WTC11 (cell line): ENCODE measurements at regions not wholly inside any gene's neighbourhood (a gene's known extent, or its start where the extent isn't known, plus 50 kb on each side); places are given as distances from the start of the nearest gene placed in this dataset.

ENCODE experiments used
- ATAC-seq: fragments of 200-7000 bp; cut with Tn5 transposase; 2 replicates; pipeline ENCODE4 v1.10.0; 2021; ENCODE audit warnings: mild to moderate bottlenecking, moderate library complexity
- CTCF ChIA-PET: fragments of 300-600 bp; sonication (Branson Sonifier 250); formaldehyde crosslinking; loops from one replicate; lab custom pipeline; 2021; ENCODE audit warnings: antibody characterized with exemption; lab: Charles Lee
- POLR2A ChIA-PET: fragments of 350-600 bp; sonication (Branson Sonifier 250); formaldehyde crosslinking; loops from one replicate; lab custom pipeline; 2021; ENCODE audit warnings: antibody characterized with exemption; lab: Charles Lee
- DNase-seq: peaks from one replicate; pipeline ENCODE4 v3.0.0; 2021; ENCODE audit warnings: low spot score
- H3K27ac Mint-ChIP-seq: 2 replicates; pipeline ENCODE4 v1.8.0; 2021; ENCODE audit warnings: mixed read lengths
- H3K27me3 Mint-ChIP-seq: 2 replicates; pipeline ENCODE4 v1.8.0; 2021; ENCODE audit warnings: low read depth, mild to moderate bottlenecking, moderate library complexity, mixed read lengths
- H3K36me3 Mint-ChIP-seq: 2 replicates; pipeline ENCODE4 v1.8.0; 2021; ENCODE audit warnings: mixed read lengths
- H3K4me1 Mint-ChIP-seq: 2 replicates; pipeline ENCODE4 v1.8.0; 2022; ENCODE audit warnings: mixed read lengths
- H3K4me3 Mint-ChIP-seq: 2 replicates; pipeline ENCODE4 v1.8.0; 2021; ENCODE audit warnings: mild to moderate bottlenecking, moderate library complexity, mixed read lengths
- H3K9me3 Mint-ChIP-seq: 2 replicates; pipeline ENCODE4 v1.8.0; 2021; ENCODE audit warnings: mixed read lengths
- EMX1 ChIP-seq: fragments of 250-450 bp; sonication (Bioruptor Pico); IDR thresholded peaks from 2 replicates; pipeline ENCODE4 v1.8.0; 2021; ENCODE audit warnings: mild to moderate bottlenecking
- ESRRA ChIP-seq: sonication (generic); formaldehyde crosslinking; IDR thresholded peaks from 2 replicates; pipeline ENCODE4 v1.8.1; 2022; ENCODE audit warnings: mild to moderate bottlenecking, missing genetic modification reagents, borderline replicate concordance
- GTF2I ChIP-seq: fragments of 250-450 bp; sonication (Bioruptor Pico); conservative IDR thresholded peaks from 2 replicates; pipeline ENCODE4 v1.4.0; 2021; ENCODE audit warnings: mild to moderate bottlenecking
- JUN ChIP-seq: sonication (generic); formaldehyde crosslinking; IDR thresholded peaks from 2 replicates; pipeline ENCODE4 v1.8.0; 2023; ENCODE audit warnings: mild to moderate bottlenecking, missing genetic modification reagents
- NFE2L1 ChIP-seq: sonication (generic); formaldehyde crosslinking; IDR thresholded peaks from 2 replicates; pipeline ENCODE4 v1.8.1; 2023; ENCODE audit warnings: missing genetic modification reagents
- NR2C2 ChIP-seq: sonication (generic); formaldehyde crosslinking; IDR thresholded peaks from 2 replicates; pipeline ENCODE4 v1.8.0; 2022; ENCODE audit warnings: mild to moderate bottlenecking, missing genetic modification reagents
- TCF7 ChIP-seq: sonication (generic); formaldehyde crosslinking; IDR thresholded peaks from 2 replicates; pipeline ENCODE4 v1.8.0; 2022; ENCODE audit warnings: mild to moderate bottlenecking, low read depth, missing genetic modification reagents, moderate library complexity
- TEAD1 ChIP-seq: sonication (generic); formaldehyde crosslinking; IDR thresholded peaks from 2 replicates; pipeline ENCODE4 v1.8.0; 2022; ENCODE audit warnings: mild to moderate bottlenecking, missing genetic modification reagents
- ZNF121 ChIP-seq: sonication (generic); formaldehyde crosslinking; IDR thresholded peaks from 2 replicates; pipeline ENCODE4 v1.8.0; 2023; ENCODE audit warnings: missing genetic modification reagents
- ZNF138 ChIP-seq: sonication (generic); formaldehyde crosslinking; conservative IDR thresholded peaks from 2 replicates; pipeline ENCODE4 v1.8.1; 2022; ENCODE audit warnings: mild to moderate bottlenecking, moderate library complexity, missing genetic modification reagents
- ZNF263 ChIP-seq: sonication (generic); formaldehyde crosslinking; IDR thresholded peaks from 2 replicates; pipeline ENCODE4 v1.8.1; 2022; ENCODE audit warnings: low read depth, mild to moderate bottlenecking, moderate library complexity, missing genetic modification reagents
- TF ChIP-seq, protein P1 (sequence below): fragments of 250-450 bp; sonication (Bioruptor Pico); conservative IDR thresholded peaks from 2 replicates; pipeline ENCODE4 v1.9.0; 2021; ENCODE audit warnings: mild to moderate bottlenecking
- TF ChIP-seq, protein P2 (sequence below): fragments of 250-450 bp; sonication (Bioruptor Pico); IDR thresholded peaks from 2 replicates; pipeline ENCODE4 v1.9.0; 2021; ENCODE audit warnings: moderate library complexity, mild to moderate bottlenecking, inconsistent platforms, borderline replicate concordance
- TF ChIP-seq, protein P3 (sequence below): sonication (generic); formaldehyde crosslinking; IDR thresholded peaks from 2 replicates; pipeline ENCODE4 v1.8.1; 2022; ENCODE audit warnings: mild to moderate bottlenecking, moderate library complexity, missing genetic modification reagents
- TF ChIP-seq, protein P4 (sequence below): sonication (generic); formaldehyde crosslinking; IDR thresholded peaks from 2 replicates; pipeline ENCODE4 v1.8.1; 2023; ENCODE audit warnings: mild to moderate bottlenecking, missing genetic modification reagents, borderline replicate concordance
- TF ChIP-seq, protein P5 (sequence below): sonication (generic); formaldehyde crosslinking; IDR thresholded peaks from 2 replicates; pipeline ENCODE4 v1.8.1; 2022; ENCODE audit warnings: low read depth, mild to moderate bottlenecking, moderate library complexity, missing genetic modification reagents, borderline replicate concordance
- TF ChIP-seq, protein P6 (sequence below): sonication (generic); formaldehyde crosslinking; IDR thresholded peaks from 2 replicates; pipeline ENCODE4 v1.8.0; 2022; ENCODE audit warnings: missing genetic modification reagents

DNA sequence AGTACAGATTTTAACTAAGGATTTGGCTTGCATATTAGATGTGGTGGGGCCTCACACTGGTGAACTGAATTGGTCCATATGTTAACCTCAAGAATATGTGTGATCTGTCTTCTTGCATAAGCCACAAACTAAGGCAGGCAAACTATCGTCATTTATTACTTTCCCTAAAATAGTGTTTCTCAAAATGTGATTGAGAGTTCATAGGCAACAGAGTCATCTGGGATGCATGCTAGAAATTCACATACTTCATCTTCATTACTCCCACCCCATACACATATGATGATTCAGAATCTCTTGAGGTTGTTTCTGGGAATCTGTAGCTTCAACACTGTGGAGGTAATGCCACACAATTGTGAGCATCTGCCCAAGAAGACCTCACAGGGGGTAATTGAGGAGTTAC is 822.8 kb upstream of the CDH2 start:
- ChIA-PET CTCF (no interaction called here), POLR2A (no interaction called here)
- ATAC-seq, result no peak
- no peak for DNase-seq
- TF ChIP-seq GTF2I (CRISPR knock-in tag), result no peak
- TF ChIP-seq, protein P1, sequence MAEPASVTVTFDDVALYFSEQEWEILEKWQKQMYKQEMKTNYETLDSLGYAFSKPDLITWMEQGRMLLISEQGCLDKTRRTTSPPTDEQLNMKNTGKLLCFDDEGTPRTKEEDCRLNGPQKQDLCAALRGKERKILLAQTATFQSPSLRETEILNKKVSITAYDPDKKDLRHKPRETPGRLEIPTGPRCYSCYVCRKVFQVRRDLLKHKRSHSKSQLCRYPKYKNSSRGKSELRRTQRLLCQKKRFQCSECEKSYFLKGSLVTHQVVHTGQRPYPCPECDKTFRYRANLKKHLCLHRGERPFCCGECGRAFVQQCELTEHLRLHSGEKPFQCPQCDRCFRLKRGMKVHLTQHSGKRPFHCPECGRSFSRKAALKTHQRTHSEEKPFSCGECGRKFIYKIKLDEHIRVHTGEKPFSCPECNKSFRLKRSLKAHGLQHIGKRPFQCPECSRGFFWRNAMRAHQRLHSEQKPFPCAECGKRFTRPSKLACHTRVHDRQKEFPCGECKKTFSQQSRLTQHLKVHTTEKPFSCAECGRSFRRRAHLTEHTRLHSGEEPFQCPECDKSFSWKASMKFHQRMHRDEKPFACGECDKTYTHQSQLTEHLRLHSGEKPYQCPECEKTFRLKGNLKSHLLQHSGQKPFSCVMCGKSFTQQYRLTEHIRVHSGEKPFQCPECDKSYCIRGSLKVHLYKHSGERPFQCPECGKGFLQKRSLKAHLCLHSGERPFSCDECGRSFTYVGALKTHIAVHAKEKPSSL (CRISPR knock-in tag), result no peak
- TF ChIP-seq TCF7, result no peak
- no peak for TF ChIP-seq JUN
- Mint-ChIP-seq H3K9me3 (peaks cover 11% of the 10 kb centered on the region), H3K27ac (no peak overlapping the region), H3K4me3 (no peak overlapping the region), H3K36me3 (0 out of 2 replicates have a peak, but pooled peaks cover 2% of the 10 kb centered on the region), H3K4me1 (peaks cover 28% of the 10 kb centered on the region), H3K27me3 (no peaks in the 10 kb centered on the region)

DNA sequence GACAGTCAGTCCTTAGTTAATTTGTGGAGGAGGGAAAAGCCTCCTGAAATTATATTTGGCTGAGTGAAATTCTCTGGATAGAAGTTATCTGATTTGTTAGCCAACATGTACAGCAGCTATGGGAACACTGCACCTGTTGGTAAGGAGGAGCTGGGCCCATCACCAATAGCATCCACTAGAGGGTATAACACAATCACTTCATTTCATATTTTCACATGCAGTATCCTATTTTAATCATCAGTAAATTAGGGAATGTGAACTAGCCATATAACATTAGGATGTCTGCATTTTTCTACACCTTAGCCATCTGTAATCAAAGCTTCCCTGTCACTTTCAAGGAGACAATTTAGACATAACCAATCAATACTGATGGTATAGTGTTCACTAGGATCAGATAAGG is 818.4 kb upstream of the CDH2 start:
- H3K4me1 Mint-ChIP-seq, result peaks cover 5% of the 10 kb centered on the region
- TF ChIP-seq ZNF263 (no peak), NR2C2 (CRISPR knock-in tag) (no peak), ZNF121 (no peak), TCF7 (no peak), ESRRA (no peak), EMX1 (no peak), TEAD1 (CRISPR knock-in tag) (no peak)
- TF ChIP-seq, protein P2, sequence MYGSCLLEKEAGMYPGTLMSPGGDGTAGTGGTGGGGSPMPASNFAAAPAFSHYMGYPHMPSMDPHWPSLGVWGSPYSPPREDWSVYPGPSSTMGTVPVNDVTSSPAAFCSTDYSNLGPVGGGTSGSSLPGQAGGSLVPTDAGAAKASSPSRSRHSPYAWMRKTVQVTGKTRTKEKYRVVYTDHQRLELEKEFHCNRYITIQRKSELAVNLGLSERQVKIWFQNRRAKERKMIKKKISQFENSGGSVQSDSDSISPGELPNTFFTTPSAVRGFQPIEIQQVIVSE (CRISPR knock-in tag), result no peak
- TF ChIP-seq, protein P3, sequence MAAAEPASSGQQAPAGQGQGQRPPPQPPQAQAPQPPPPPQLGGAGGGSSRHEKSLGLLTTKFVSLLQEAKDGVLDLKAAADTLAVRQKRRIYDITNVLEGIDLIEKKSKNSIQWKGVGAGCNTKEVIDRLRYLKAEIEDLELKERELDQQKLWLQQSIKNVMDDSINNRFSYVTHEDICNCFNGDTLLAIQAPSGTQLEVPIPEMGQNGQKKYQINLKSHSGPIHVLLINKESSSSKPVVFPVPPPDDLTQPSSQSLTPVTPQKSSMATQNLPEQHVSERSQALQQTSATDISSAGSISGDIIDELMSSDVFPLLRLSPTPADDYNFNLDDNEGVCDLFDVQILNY, result no peak
- TF ChIP-seq, protein P4, sequence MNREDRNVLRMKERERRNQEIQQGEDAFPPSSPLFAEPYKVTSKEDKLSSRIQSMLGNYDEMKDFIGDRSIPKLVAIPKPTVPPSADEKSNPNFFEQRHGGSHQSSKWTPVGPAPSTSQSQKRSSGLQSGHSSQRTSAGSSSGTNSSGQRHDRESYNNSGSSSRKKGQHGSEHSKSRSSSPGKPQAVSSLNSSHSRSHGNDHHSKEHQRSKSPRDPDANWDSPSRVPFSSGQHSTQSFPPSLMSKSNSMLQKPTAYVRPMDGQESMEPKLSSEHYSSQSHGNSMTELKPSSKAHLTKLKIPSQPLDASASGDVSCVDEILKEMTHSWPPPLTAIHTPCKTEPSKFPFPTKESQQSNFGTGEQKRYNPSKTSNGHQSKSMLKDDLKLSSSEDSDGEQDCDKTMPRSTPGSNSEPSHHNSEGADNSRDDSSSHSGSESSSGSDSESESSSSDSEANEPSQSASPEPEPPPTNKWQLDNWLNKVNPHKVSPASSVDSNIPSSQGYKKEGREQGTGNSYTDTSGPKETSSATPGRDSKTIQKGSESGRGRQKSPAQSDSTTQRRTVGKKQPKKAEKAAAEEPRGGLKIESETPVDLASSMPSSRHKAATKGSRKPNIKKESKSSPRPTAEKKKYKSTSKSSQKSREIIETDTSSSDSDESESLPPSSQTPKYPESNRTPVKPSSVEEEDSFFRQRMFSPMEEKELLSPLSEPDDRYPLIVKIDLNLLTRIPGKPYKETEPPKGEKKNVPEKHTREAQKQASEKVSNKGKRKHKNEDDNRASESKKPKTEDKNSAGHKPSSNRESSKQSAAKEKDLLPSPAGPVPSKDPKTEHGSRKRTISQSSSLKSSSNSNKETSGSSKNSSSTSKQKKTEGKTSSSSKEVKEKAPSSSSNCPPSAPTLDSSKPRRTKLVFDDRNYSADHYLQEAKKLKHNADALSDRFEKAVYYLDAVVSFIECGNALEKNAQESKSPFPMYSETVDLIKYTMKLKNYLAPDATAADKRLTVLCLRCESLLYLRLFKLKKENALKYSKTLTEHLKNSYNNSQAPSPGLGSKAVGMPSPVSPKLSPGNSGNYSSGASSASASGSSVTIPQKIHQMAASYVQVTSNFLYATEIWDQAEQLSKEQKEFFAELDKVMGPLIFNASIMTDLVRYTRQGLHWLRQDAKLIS, result no peak
- TF ChIP-seq, protein P5, sequence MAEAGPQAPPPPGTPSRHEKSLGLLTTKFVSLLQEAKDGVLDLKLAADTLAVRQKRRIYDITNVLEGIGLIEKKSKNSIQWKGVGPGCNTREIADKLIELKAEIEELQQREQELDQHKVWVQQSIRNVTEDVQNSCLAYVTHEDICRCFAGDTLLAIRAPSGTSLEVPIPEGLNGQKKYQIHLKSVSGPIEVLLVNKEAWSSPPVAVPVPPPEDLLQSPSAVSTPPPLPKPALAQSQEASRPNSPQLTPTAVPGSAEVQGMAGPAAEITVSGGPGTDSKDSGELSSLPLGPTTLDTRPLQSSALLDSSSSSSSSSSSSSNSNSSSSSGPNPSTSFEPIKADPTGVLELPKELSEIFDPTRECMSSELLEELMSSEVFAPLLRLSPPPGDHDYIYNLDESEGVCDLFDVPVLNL (CRISPR knock-in tag), result no peak
- DNase-seq (no peak), ATAC-seq (no peak; the same call in 1 of the 2 replicates)
- ChIA-PET POLR2A (no interaction called here), CTCF (interaction anchor here (0.6 to 1.0 kb wide), 3 partner anchors 8 to 818 kb away, joined by 3 read pairs; partner anchors contain the start of gene CDH2)
- H3K27me3 Mint-ChIP-seq, result no peaks in the 10 kb centered on the region
- H3K36me3 Mint-ChIP-seq, result no peaks in the 10 kb centered on the region
- H3K27ac Mint-ChIP-seq, result no peak overlapping the region
- no peak overlapping the region for H3K4me3 Mint-ChIP-seq
- peaks cover 13% of the 10 kb centered on the region for H3K9me3 Mint-ChIP-seq

DNA sequence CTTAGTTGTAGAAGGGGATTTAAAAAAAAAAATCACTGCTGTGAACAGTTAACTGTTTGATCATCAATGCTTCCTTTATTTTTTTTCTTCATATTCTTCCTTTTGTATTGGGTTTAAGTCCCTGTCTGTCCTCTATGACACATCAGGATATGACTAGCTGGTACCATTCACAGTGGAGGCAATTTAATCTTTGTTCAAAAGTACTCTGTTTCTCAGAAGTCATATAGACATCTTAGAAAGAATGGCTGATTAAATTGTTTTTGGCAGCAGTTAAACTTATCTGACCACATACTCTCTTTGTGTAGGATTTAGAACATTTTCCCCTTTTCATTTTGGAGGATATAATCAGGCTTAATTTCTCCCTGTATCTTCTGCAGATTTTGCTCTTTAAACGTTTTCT is 807.8 kb upstream of the CDH2 start:
- H3K36me3 Mint-ChIP-seq, result no peaks in the 10 kb centered on the region
- DNase-seq (no peak), ATAC-seq (no peak)
- H3K9me3 Mint-ChIP-seq, result no peaks in the 10 kb centered on the region; the same call in 1 of the 2 replicates
- H3K4me1 Mint-ChIP-seq, result no peaks in the 10 kb centered on the region
- POLR2A ChIA-PET, result no interaction called here
- no peak overlapping the region for H3K27ac Mint-ChIP-seq
- CTCF ChIA-PET, result no interaction called here
- no peak overlapping the region for H3K4me3 Mint-ChIP-seq
- no peaks in the 10 kb centered on the region for H3K27me3 Mint-ChIP-seq
- TF ChIP-seq, protein P6, sequence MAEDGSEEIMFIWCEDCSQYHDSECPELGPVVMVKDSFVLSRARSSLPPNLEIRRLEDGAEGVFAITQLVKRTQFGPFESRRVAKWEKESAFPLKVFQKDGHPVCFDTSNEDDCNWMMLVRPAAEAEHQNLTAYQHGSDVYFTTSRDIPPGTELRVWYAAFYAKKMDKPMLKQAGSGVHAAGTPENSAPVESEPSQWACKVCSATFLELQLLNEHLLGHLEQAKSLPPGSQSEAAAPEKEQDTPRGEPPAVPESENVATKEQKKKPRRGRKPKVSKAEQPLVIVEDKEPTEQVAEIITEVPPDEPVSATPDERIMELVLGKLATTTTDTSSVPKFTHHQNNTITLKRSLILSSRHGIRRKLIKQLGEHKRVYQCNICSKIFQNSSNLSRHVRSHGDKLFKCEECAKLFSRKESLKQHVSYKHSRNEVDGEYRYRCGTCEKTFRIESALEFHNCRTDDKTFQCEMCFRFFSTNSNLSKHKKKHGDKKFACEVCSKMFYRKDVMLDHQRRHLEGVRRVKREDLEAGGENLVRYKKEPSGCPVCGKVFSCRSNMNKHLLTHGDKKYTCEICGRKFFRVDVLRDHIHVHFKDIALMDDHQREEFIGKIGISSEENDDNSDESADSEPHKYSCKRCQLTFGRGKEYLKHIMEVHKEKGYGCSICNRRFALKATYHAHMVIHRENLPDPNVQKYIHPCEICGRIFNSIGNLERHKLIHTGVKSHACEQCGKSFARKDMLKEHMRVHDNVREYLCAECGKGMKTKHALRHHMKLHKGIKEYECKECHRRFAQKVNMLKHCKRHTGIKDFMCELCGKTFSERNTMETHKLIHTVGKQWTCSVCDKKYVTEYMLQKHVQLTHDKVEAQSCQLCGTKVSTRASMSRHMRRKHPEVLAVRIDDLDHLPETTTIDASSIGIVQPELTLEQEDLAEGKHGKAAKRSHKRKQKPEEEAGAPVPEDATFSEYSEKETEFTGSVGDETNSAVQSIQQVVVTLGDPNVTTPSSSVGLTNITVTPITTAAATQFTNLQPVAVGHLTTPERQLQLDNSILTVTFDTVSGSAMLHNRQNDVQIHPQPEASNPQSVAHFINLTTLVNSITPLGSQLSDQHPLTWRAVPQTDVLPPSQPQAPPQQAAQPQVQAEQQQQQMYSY (CRISPR knock-in tag), result no peak
- TF ChIP-seq ZNF138 (CRISPR knock-in tag), result no peak
- no peak for TF ChIP-seq EMX1
- no peak for TF ChIP-seq NR2C2 (CRISPR knock-in tag)
- no peak for TF ChIP-seq NFE2L1 (CRISPR knock-in tag)
- TF ChIP-seq, protein P1 (CRISPR knock-in tag), result no peak
- no peak for TF ChIP-seq TEAD1 (CRISPR knock-in tag)
